H1 (cell line): ENCODE measurements at regions not wholly inside any gene's neighbourhood (a gene's known extent, or its start where the extent isn't known, plus 50 kb on each side); places are given as distances from the start of the nearest gene placed in this dataset.

Experiments
- CTBP2 ChIP-seq: IDR thresholded peaks from 2 replicates; pipeline ENCODE4 v1.7.0; 2011; ENCODE audit warnings: borderline replicate concordance, mild to moderate bottlenecking, moderate library complexity, mixed read lengths, low read length; ENCODE audit not compliant: insufficient read depth, insufficient read length
- NRF1 ChIP-seq: IDR thresholded peaks from 2 replicates; pipeline ENCODE4 v1.6.1; 2011; ENCODE audit warnings: mild to moderate bottlenecking, low read depth, low read length, improper control_type of control experiment

DNA sequence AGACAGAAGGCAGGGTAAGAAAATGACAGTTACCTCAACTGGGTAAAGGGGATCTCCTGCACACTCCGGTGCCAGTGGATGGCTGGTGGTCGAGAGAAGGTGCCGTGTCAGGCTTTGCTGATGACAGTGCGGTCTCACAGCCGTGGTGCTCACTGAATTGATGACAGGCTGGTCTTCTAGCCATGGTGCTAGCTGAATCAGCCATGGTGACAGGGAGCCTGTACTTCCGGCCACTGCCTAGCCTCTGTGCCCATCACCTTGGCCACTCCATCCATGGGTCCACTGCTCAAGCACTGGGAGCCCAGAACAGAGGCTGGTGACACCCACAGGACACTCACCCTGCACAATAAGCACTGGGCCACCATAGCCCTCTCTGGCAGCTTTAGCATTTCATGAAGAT lies 315.9 kb downstream of the FBXO15 start (continued):
- TF ChIP-seq CTBP2: no peak
- no peak for TF ChIP-seq NRF1
